ENCODE measurements at regions not wholly inside any gene's neighbourhood (a gene's known extent, or its start where the extent isn't known, plus 50 kb on each side); places are given as distances from the start of the nearest gene placed in this dataset.

- no peak overlapping the region for H3K4me3 Mint-ChIP-seq
- DNase-seq = no peak
- peaks cover 2% of the 10 kb centered on the region for H3K9me3 Mint-ChIP-seq (ENCODE audit: insufficient read depth)
- H3K27ac Mint-ChIP-seq = no peak overlapping the region
- CTCF ChIA-PET = no interaction called here
- intact Hi-C loops (cut with micrococcal nuclease) = no loop called here
- Histone ChIP-seq H3K79me2 (ENCODE audit: control insufficient read depth, insufficient read depth, low read length) (no peaks in the 10 kb centered on the region), H4K20me1 (ENCODE audit: control insufficient read depth, insufficient read depth, low read length, poor library complexity, severe bottlenecking) (no peaks in the 10 kb centered on the region), H3K4me2 (replicated peaks; ENCODE audit: low read depth, low read length, poor library complexity, severe bottlenecking) (no peak overlapping the region), H3K9me3 (ENCODE audit: control extremely low read depth in 1 of 3, control insufficient read depth in 2 of 3, insufficient read depth in 1 of 3, low read length in 2 of 3) (peaks cover 0 to 6% (median 4%) of the 10 kb centered on the region in 3 donors), H3K9ac (ENCODE audit: low read length) (no peak overlapping the region), H3K36me3 (replicated peaks in 1 of 2; ENCODE audit: control extremely low read depth in 1 of 2, control insufficient read depth in 1 of 2, extremely low read depth in 1 of 2, insufficient read depth in 2 of 2, low read length in 1 of 2) (no peaks in the 10 kb centered on the region), H3K4me3 (ENCODE audit: control extremely low read depth in 1 of 5, extremely low read depth in 1 of 5, insufficient read depth in 1 of 5, low read depth in 2 of 5, low read length in 4 of 5) (no peak overlapping the region), H3K27me3 (replicated peaks in 1 of 4; ENCODE audit: control extremely low read depth in 1 of 4, control insufficient read depth in 3 of 4, insufficient read depth in 4 of 4, low read length in 3 of 4) (peaks cover 0 to 4% (median 2%) of the 10 kb centered on the region in 4 experiments), H3K27ac (ENCODE audit: low read length in 2 of 2) (no peak overlapping the region), H2AFZ (ENCODE audit: insufficient read depth, low read depth, low read length, poor library complexity, severe bottlenecking) (no peak overlapping the region), H3K4me1 (ENCODE audit: control insufficient read depth in 2 of 2, insufficient read depth in 2 of 2, low read length in 2 of 2) (no peaks in the 10 kb centered on the region)
- POLR2A ChIA-PET = no interaction called here
- 80% methylated on average over 2 of the region's 3 CpGs for WGBS (ENCODE audit: insufficient coverage)
- H3K27me3 Mint-ChIP-seq = peaks cover 18% of the 10 kb centered on the region
- ATAC-seq (ENCODE audit: low read depth) = no peak
- no peaks in the 10 kb centered on the region for H3K4me1 Mint-ChIP-seq
- TF ChIP-seq CTCF (IDR thresholded peaks at IDR 0.05) = no peak
- no peak for TF ChIP-seq EZH2 (IDR thresholded peaks at IDR 0.05; ENCODE audit: borderline replicate concordance, insufficient read depth, low read depth, low read length, poor library complexity, severe bottlenecking)
Measured at GRCh38 chr10:62961951-62962523, 145.9 kb upstream of the EGR2 start.

- H2AFZ ChIP-seq (ENCODE audit: insufficient read depth, low read depth, low read length, poor library complexity, severe bottlenecking) = no peak overlapping the region
- TF ChIP-seq CTCF (IDR thresholded peaks at IDR 0.05) (no peak), EZH2 (IDR thresholded peaks at IDR 0.05; ENCODE audit: borderline replicate concordance, insufficient read depth, low read depth, low read length, poor library complexity, severe bottlenecking) (no peak)
- ChIA-PET CTCF (no interaction called here), POLR2A (no interaction called here)
- H3K36me3 ChIP-seq (replicated peaks in 1 of 2; ENCODE audit: control extremely low read depth in 1 of 2, control insufficient read depth in 1 of 2, extremely low read depth in 1 of 2, insufficient read depth in 2 of 2, low read length in 1 of 2) = no peaks in the 10 kb centered on the region
- no peaks in the 10 kb centered on the region for H4K20me1 ChIP-seq (ENCODE audit: control insufficient read depth, insufficient read depth, low read length, poor library complexity, severe bottlenecking)
- Mint-ChIP-seq H3K4me3 (no peak overlapping the region), H3K4me1 (no peaks in the 10 kb centered on the region), H3K27ac (no peak overlapping the region), H3K9me3 (ENCODE audit: insufficient read depth) (peaks cover 2% of the 10 kb centered on the region), H3K27me3 (peaks cover 14% of the 10 kb centered on the region)
- H3K9ac ChIP-seq (ENCODE audit: low read length) = no peak overlapping the region
- H3K4me1 ChIP-seq (ENCODE audit: control insufficient read depth in 2 of 2, insufficient read depth in 2 of 2, low read length in 2 of 2) = no peaks in the 10 kb centered on the region
- no peaks in the 10 kb centered on the region for H3K79me2 ChIP-seq (ENCODE audit: control insufficient read depth, insufficient read depth, low read length)
- H3K27me3 ChIP-seq (replicated peaks in 1 of 4; ENCODE audit: control extremely low read depth in 1 of 4, control insufficient read depth in 3 of 4, insufficient read depth in 4 of 4, low read length in 3 of 4) = peaks cover 0 to 4% (median 2%) of the 10 kb centered on the region in 4 experiments
- intact Hi-C loops (cut with micrococcal nuclease) = no loop called here
- WGBS (ENCODE audit: insufficient coverage) = 100% methylated on average over 2 of the region's 9 CpGs
- H3K4me2 ChIP-seq (replicated peaks; ENCODE audit: low read depth, low read length, poor library complexity, severe bottlenecking) = no peak overlapping the region
- ATAC-seq (ENCODE audit: low read depth) (no peak), DNase-seq (no peak)
- no peak overlapping the region for H3K4me3 ChIP-seq (ENCODE audit: control extremely low read depth in 1 of 5, extremely low read depth in 1 of 5, insufficient read depth in 1 of 5, low read depth in 2 of 5, low read length in 4 of 5)
- no peak overlapping the region for H3K27ac ChIP-seq (ENCODE audit: low read length in 2 of 2)
- peaks cover 0 to 6% (median 4%) of the 10 kb centered on the region in 3 donors for H3K9me3 ChIP-seq (ENCODE audit: control extremely low read depth in 1 of 3, control insufficient read depth in 2 of 3, insufficient read depth in 1 of 3, low read length in 2 of 3)
Measured at GRCh38 chr10:62960416-62960815, 144.2 kb upstream of the EGR2 start.

Data from B cell (primary cell).